ENCODE measurements at regions not wholly inside any gene's neighbourhood (a gene's known extent, or its start where the extent isn't known, plus 50 kb on each side); places are given as distances from the start of the nearest gene placed in this dataset.
"Not testable (repeated sequence)": the region's sequence is repeated elsewhere in the genome, so short reads cannot be mapped to it uniquely, and the experiment has no call there.

- Histone ChIP-seq H3K4me3 (ENCODE audit: low read depth in 1 of 2, low read length in 2 of 2) (no peak overlapping the region), H3K9ac (ENCODE audit: low read depth, low read length) (no peak overlapping the region), H4K20me1 (ENCODE audit: insufficient read depth, low read length) (no peaks in the 10 kb centered on the region), H2AFZ (ENCODE audit: low read depth, low read length) (no peak overlapping the region), H3K4me1 (ENCODE audit: insufficient read depth, low read length) (no peaks in the 10 kb centered on the region), H3K9me3 (ENCODE audit: insufficient read depth, low read length, severe bottlenecking) (peaks cover 6% of the 10 kb centered on the region), H3K79me2 (ENCODE audit: insufficient read depth, low read length) (no peaks in the 10 kb centered on the region), H3K4me2 (ENCODE audit: insufficient read depth, low read length) (no peak overlapping the region), H3K36me3 (ENCODE audit: insufficient read depth, low read length) (no peaks in the 10 kb centered on the region), H3K27ac (ENCODE audit: low read length) (no peak overlapping the region), H3K27me3 (ENCODE audit: insufficient read depth, low read length, poor library complexity) (no peaks in the 10 kb centered on the region)
- no peak for DNase-seq
- TF ChIP-seq CTCF (IDR thresholded peaks at IDR 0.05; ENCODE audit: borderline replicate concordance, extremely low read depth, low read length, poor library complexity, severe bottlenecking) = no peak
- no peak for TF ChIP-seq EZH2 (IDR thresholded peaks at IDR 0.05; ENCODE audit: borderline replicate concordance, low read depth, low read length, severe bottlenecking)
- ATAC-seq (ENCODE audit: insufficient read depth, low read depth) = no peak
These were observed 167.6 kb downstream of the THBS2 start for GRCh38 chr6:169086020-169086419.

GRCh38 chr6:169085466-169085865 lies 168.2 kb downstream of the THBS2 start:
- H3K9ac ChIP-seq (ENCODE audit: low read depth, low read length) = no peak overlapping the region
- no peaks in the 10 kb centered on the region for H4K20me1 ChIP-seq (ENCODE audit: insufficient read depth, low read length)
- no peaks in the 10 kb centered on the region for H3K4me1 ChIP-seq (ENCODE audit: insufficient read depth, low read length)
- H3K4me2 ChIP-seq (ENCODE audit: insufficient read depth, low read length) = no peak overlapping the region
- H3K27ac ChIP-seq (ENCODE audit: low read length) = no peak overlapping the region
- ATAC-seq (ENCODE audit: insufficient read depth, low read depth) = no peak
- H3K36me3 ChIP-seq (ENCODE audit: insufficient read depth, low read length) = no peaks in the 10 kb centered on the region
- peaks cover under 1% of the 10 kb centered on the region for H3K9me3 ChIP-seq (ENCODE audit: insufficient read depth, low read length, severe bottlenecking)
- no peak overlapping the region for H2AFZ ChIP-seq (ENCODE audit: low read depth, low read length)
- no peak overlapping the region for H3K4me3 ChIP-seq (ENCODE audit: low read depth in 1 of 2, low read length in 2 of 2)
- TF ChIP-seq EZH2 (IDR thresholded peaks at IDR 0.05; ENCODE audit: borderline replicate concordance, low read depth, low read length, severe bottlenecking) (no peak), CTCF (IDR thresholded peaks at IDR 0.05; ENCODE audit: borderline replicate concordance, extremely low read depth, low read length, poor library complexity, severe bottlenecking) (no peak)
- no peaks in the 10 kb centered on the region for H3K79me2 ChIP-seq (ENCODE audit: insufficient read depth, low read length)
- no peak for DNase-seq
- H3K27me3 ChIP-seq (ENCODE audit: insufficient read depth, low read length, poor library complexity) = no peaks in the 10 kb centered on the region

GRCh38 chr6:169084557-169084956 lies 169.1 kb downstream of the THBS2 start:
- H3K9ac ChIP-seq (ENCODE audit: low read depth, low read length); H3K4me2 ChIP-seq (ENCODE audit: insufficient read depth, low read length); H3K4me1 ChIP-seq (ENCODE audit: insufficient read depth, low read length); H3K79me2 ChIP-seq (ENCODE audit: insufficient read depth, low read length); H3K27me3 ChIP-seq (ENCODE audit: insufficient read depth, low read length, poor library complexity); H3K4me3 ChIP-seq (ENCODE audit: low read depth in 1 of 2, low read length in 2 of 2); ATAC-seq (ENCODE audit: insufficient read depth, low read depth); H3K9me3 ChIP-seq (ENCODE audit: insufficient read depth, low read length, severe bottlenecking); H3K36me3 ChIP-seq (ENCODE audit: insufficient read depth, low read length); H2AFZ ChIP-seq (ENCODE audit: low read depth, low read length); H3K27ac ChIP-seq (ENCODE audit: low read length); DNase-seq; H4K20me1 ChIP-seq (ENCODE audit: insufficient read depth, low read length): not testable (repeated sequence)

GRCh38 chr6:169084067-169084466 lies 169.6 kb downstream of the THBS2 start:
- Histone ChIP-seq H3K4me1 (ENCODE audit: insufficient read depth, low read length) (no peaks in the 10 kb centered on the region), H3K27ac (ENCODE audit: low read length) (no peak overlapping the region), H3K9ac (ENCODE audit: low read depth, low read length) (no peak overlapping the region), H3K4me2 (ENCODE audit: insufficient read depth, low read length) (no peak overlapping the region), H3K36me3 (ENCODE audit: insufficient read depth, low read length) (no peaks in the 10 kb centered on the region), H4K20me1 (ENCODE audit: insufficient read depth, low read length) (no peaks in the 10 kb centered on the region), H3K9me3 (ENCODE audit: insufficient read depth, low read length, severe bottlenecking) (no peaks in the 10 kb centered on the region), H3K27me3 (ENCODE audit: insufficient read depth, low read length, poor library complexity) (no peaks in the 10 kb centered on the region), H3K79me2 (ENCODE audit: insufficient read depth, low read length) (no peaks in the 10 kb centered on the region), H3K4me3 (ENCODE audit: low read depth in 1 of 2, low read length in 2 of 2) (no peak overlapping the region), H2AFZ (ENCODE audit: low read depth, low read length) (no peak overlapping the region)
- no peak for ATAC-seq (ENCODE audit: insufficient read depth, low read depth)
- no peak for DNase-seq
- TF ChIP-seq EZH2 (IDR thresholded peaks at IDR 0.05; ENCODE audit: borderline replicate concordance, low read depth, low read length, severe bottlenecking) = no peak
- TF ChIP-seq CTCF (IDR thresholded peaks at IDR 0.05; ENCODE audit: borderline replicate concordance, extremely low read depth, low read length, poor library complexity, severe bottlenecking) = no peak
